GM18502 (cell line): ENCODE measurements at regions not wholly inside any gene's neighbourhood (a gene's known extent, or its start where the extent isn't known, plus 50 kb on each side); places are given as distances from the start of the nearest gene placed in this dataset.
"Not testable (repeated sequence)": the region's sequence is repeated elsewhere in the genome, so short reads cannot be mapped to it uniquely, and the experiment has no call there.

Source experiments
- ATAC-seq: cut with Tn5 transposase; IDR thresholded peaks from one replicate; pipeline ENCODE4 v1.9.1; 2021; ENCODE audit warnings: mild to moderate bottlenecking; ENCODE audit not compliant: unreplicated experiment, poor library complexity

DNA sequence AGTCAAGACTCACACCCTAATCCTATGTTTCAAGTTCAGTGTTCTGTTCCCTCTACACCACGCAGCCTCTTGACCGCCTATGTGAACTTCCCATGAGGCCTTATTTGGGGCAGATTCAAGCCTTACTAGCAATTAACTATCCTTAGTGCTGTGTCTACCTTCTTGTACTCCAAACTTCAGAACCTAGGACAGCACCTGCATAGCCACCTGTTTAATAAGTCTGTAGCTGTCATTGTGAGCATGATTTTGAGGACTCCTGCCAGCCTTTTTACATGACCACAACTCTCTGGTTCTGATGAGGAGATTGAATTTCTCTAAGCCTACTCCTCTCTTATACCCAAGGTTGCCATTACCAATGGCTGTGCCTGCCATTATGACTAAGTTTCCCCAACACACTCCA is 50.8 kb upstream of the PCSK1 start:
- no peak for ATAC-seq

DNA sequence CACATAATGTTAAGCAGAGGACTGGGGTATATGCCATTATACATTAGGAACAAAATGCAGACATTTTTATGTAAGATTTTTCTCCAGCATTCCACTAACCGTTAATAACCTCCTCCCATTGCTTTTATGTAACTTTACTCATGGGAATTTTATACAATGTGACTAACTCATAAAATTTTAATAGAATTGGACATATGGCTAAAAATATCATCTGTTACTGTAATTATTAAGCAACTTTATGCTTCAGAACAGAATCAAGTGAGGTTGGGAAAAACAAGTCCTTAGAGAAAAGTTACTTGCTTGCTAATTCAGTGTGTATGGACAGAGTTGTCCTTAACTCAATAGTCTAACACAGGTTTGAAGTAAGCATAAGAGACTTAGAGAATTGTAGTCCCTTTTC is 54.8 kb upstream of the PCSK1 start:
- ATAC-seq = no peak

GRCh38 chr5:96489532-96489931 is 56.5 kb upstream of the PCSK1 start:
- no peak for ATAC-seq

DNA sequence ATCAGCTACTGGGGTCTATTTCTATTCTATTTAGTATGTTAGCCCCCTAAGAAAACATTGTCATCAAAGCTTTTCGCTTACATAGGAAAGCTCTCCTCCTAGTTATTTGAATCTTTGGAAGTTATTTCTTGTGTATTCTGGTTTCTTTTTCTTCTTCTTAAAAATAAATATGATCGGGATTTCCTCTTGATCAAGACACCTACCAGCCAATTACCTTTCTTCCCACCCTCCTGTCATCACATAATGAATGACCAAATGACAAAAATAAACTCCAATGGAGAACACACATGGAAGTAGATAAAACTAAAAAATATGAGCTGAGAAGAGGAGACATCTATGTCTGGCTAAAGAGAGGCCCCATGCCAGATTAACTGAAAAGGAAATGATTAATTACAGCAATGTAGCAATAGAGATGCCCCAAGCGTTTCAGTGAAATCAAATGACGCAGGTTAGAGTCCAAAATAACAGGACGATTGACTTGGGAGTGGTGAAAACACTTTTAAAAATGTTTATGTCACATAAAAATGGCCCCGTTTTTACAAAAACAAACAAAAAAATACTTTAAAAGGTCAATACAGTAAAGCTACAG is 59.5 kb upstream of the PCSK1 start:
- no peak for ATAC-seq

DNA sequence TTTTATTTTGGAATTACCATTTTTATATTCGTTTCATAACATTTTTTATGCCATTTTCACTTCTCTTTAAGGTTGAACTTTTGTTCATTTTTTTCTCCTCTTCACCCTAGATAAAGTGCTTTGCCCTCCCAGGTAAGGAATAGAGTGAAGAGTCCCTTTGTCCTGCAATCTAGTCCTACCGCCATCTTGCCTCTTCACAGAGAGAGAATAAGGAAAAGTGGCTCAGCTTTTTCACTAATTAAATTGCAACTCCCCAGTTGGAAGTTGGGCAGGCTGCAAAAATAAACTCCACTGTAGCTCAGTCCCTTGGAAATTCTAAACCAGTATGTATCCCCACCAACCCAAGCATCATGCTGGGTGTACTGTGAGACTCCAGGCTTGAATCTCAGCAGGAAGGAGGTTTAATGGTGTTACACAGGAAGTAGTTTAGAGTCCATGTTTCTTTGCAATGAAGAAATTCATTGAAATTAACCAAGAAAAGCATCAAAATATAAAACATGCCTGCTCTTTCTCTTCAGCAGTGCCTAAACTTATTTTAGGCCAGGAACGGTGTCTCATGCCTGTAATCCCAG is 60.3 kb upstream of the PCSK1 start:
- no peak for ATAC-seq

DNA sequence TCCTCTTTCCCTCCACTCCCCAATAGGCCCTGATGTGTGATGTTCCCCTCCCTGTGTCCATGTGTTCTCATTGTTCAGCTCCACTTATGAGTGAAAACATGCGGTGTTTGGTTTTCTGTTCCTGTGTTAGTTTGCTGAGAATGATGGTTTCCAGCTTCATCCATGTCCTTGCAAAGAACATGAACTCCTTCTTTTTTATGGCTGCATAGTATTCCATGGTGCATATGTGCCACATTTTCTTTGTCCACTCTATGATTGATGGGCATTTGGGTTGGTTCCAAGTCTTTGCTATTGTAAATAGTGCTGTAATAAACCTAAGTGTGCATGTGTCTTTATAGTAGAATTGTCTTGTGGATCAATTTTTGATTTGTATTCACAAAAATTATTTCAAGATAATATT is 62.4 kb upstream of the PCSK1 start:
- not testable (repeated sequence) for ATAC-seq

DNA sequence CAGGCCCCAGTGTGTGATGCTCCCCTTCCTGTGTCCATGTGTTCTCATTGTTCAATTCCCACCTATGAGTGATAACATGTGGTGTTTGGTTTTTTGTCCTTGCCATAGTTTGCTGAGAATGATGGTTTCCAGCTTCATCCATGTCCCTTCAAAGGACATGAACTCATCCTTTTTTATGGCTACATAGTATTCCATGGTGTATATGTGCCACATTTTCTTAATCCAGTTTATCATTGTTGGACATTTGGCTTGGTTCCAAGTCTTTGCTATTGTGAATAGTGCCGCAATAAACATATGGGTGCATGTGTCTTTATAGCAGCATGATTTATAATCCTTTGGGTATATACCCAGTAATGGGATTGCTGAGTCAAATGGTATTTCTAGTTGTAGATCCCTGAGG is 64.0 kb upstream of the PCSK1 start:
- ATAC-seq = not testable (repeated sequence)

DNA sequence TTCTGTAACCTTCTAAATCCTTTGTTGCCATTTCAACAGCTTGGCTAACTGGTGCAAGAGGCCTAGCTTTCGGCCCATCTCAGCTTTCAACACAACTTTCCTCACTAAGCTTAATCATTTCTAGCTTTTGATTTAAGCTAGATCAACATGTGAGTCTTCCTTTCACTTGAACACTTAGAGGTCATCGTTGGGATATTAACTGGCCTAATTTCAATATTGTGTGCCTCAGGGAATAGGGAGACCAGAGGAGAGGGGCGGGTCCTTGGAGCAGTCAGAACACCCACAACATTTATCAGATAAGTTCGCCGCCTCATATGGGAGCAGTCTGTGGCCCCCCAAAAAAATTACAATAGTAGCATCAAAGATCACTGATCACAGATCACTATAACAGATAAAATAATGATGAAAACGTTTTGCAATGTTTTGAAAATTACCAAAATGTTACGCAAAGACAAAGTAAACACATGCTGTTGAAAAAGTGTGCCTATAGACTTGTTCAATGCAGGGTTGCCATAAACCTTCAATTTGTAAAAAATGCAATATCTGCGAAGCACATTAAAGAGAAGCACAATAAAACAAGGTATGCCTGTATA is 66.8 kb upstream of the PCSK1 start:
- ATAC-seq = no peak

- no peak for ATAC-seq
Observed at GRCh38 chr5:96501991-96502646, 69.1 kb upstream of the PCSK1 start.

DNA sequence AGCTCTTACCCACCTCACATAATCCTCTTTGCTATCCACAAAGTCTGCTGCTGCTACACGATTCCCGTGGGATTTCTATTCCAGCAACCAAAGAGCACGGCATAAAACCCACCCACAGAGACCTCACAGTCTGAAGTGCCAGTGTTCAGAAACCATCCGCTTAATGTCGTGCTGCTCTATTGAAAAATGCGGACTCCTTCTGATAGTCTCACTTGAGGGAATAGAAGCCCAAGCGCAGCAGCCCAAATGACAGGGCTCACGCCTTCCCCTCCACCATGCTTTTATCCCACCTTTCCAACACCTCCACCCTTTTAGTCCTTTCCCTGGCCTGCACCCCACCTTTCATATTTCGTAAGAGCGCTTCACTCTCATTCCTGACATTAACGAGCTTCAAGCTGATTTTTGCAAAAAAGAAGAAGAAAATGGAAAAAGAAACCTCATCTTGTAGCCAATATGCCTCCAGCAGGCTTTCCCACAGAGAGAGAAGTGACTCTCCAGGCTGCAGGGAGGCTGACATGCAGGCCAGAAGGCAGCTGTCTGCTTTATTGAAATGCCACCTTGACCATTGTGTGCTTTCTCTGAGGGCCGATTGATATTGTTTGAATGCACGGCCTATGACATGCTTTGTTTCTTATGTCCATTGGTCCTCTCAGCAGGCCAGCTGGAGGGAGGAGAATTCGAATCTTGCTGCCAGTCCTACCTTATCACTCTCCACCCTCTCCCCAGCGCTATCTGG is 70.6 kb upstream of the PCSK1 start:
- no peak for ATAC-seq

DNA sequence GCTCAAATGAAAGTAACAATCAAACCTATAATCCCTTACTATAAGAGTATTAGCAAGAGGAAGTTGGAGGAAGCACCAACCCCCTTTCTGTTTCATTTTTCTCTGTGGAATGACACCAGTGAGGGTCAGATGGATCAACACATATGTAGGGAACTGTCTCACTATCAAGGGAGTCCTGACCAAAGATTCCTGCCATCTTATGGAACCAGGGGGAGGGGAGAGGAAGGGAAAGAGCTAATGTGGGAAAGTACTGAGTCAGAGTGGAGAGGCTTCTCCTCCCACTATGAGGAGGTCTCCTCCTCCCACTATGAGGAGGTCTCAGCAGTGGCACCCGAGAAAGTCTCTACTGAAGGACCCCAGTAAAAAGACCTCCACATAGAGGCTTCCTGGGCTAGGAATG is 73.3 kb upstream of the PCSK1 start:
- no peak for ATAC-seq

- no peak for ATAC-seq
Observed at GRCh38 chr5:96506866-96507527, 73.9 kb upstream of the PCSK1 start.

DNA sequence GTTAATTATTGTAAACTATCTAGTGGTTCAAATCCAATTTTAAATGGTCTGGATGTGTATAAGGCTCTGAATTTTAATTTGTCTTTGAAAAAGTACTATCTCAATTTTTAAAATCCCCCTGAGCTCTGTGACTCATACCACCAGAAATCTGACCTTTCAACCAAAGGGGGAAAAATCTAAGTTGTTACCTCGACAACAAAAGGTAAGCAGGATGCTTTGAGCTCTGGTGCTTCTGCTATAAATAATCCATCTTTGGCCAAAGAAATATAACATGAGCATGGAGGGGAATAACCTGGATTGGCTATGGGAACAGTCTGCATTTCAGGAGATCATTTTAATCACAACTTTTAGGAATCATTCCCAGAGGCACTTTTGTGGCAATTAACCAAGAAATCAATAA is 76.3 kb upstream of the PCSK1 start:
- no peak for ATAC-seq

GRCh38 chr5:96509721-96510350 is 76.8 kb upstream of the PCSK1 start:
- ATAC-seq = no peak

- ATAC-seq = no peak
Observed at GRCh38 chr5:96516631-96517071, 83.6 kb upstream of the PCSK1 start.

GRCh38 chr5:96517295-96517694 is 84.2 kb upstream of the PCSK1 start:
- no peak for ATAC-seq

GRCh38 chr5:96520345-96520744 is 87.3 kb upstream of the PCSK1 start:
- no peak for ATAC-seq

GRCh38 chr5:96522635-96523355 is 89.7 kb upstream of the PCSK1 start:
- no peak for ATAC-seq
